SHP77 (cell line): ENCODE measurements at regions not wholly inside any gene's neighbourhood (a gene's known extent, or its start where the extent isn't known, plus 50 kb on each side); places are given as distances from the start of the nearest gene placed in this dataset.

Source experiments
- DNase-seq, 2 experiments: peaks; one replicate each; lab custom pipeline; 2025; lab: John Stamatoyannopoulos, UW

DNA sequence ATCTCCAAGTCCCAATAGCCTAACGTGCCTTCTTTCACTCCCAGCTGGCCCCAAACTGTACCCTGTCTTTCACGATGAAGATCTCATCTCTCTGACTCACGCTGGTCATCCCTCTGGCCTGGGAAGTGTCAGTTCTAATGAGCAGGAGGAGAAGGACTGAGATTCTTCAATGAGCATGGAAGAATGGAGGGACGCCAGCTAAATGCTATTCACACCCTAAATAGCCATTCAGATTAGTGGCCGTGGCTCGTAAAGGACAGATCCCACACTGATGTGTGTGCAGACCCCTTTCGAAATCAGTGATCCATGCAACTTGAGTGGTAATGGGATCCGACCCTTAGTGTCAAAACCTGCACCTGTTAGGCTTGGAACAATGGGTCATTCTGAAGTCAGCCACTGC lies 75.9 kb upstream of the SMYD2 start:
- peak; percentile 61 to 79 for DNase-seq

DNA sequence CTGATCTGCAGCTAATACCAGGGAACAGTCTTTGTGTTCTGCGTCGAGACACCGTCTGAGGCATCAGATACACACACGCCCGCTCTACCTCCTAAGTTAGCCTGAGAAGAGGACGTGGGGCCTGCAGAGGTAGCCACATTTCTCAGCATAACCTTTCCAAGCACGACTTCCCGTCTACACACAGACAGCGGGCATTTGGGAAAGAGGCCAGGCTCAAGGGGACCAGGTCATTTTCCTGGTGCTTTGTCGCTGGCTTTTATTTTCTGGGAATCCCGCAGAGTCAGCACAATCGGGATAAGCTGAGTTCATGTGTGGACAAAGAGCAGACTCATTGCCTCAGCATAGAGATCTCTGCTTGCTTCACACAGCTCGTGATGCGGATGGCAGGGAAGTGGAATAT lies 72.5 kb upstream of the SMYD2 start:
- DNase-seq: no peak

DNA sequence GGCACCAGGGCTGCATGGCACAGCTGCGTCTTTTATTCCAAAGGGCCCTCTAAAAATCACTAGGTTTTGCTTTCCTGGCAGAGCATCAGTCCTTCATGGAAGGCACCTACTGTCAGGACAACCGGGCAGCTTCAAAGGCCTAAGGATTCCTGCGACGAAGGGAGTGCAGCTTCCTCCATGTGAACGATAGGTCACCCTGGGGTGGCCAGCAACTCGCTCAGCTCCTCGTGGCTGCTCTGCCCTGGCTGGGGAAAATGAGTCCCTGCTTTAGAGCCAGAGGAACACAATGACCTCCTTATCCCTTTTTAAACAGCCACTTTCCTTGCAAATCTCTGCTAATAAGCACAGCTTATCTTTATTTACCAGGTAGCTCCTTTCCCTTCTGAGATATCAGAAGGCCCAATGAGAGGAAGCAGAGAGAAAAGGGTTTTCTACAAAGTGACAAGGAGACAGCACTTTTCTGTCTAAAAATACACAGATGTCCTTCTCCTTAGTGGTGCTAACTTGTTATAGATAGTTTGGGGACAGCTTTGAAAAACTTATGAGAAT lies 71.6 kb upstream of the SMYD2 start:
- no peak for DNase-seq

DNA sequence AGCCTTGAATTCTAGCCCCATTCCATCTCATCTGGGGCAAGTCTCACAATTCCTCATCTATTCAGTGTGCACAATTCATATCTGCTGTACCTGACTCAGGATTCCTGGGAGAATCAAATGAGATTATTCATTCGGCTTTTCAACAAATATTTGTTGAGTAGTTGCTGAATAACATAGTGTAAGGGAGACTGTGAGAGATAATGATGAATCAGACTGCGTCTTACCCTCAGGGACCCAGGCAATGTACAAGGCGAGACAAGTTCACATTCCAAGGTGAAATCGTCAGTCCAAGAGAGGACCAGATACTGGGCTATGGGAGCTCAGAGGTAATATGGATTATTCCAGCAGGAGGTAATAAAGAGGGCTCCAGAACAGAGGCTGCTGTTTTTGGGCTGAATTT lies 67.8 kb upstream of the SMYD2 start:
- DNase-seq: no peak

GRCh38 chr1:214214851-214215250 lies 66.1 kb upstream of the SMYD2 start:
- no peak for DNase-seq

DNA sequence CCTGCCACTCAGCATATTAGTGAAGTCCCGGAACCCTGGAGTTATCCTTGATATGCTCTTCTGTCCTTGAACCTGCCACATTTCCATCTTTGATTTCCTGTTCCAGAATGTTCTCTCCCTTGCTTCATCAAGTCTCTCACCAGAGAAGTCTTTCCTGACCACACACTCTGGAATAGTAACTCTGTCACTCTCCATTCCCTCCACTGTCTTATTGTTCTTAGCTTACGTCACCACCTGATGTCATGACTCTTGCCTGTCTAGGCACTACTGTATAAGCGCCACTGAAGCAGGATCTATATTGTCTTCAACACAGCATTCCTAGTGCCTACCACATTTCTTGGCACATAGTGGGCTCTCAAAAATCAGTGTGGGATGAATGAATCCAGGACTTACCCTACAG lies 65.4 kb upstream of the SMYD2 start:
- peak in 1 of 2 experiments; percentile 10 for DNase-seq

- no peak for DNase-seq
Observed at GRCh38 chr1:214216021-214216420, 64.9 kb upstream of the SMYD2 start.

GRCh38 chr1:214216779-214217178 lies 64.2 kb upstream of the SMYD2 start:
- DNase-seq: peak; percentile 85 to 91

DNA sequence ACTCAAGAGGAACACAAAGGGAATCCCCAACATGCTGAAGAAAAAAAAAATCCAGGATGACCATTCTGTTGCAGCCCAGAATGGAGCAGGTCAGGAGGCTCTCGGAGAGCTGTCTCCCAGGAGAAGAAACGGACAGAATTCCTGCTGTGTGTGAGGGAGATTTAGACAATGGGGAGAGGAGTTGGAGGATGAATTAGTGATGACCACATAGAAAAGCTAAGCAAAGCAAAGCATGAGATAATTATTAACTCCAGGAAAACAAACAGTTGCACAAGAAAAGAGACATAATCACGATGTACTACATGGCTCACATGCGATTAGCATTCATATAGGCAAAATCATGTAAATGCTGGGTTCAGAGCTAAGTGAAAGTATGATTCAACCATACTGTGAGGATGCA lies 61.1 kb upstream of the SMYD2 start:
- DNase-seq: no peak

GRCh38 chr1:214220891-214221290 lies 60.1 kb upstream of the SMYD2 start:
- DNase-seq: no peak

- no peak for DNase-seq
Observed at GRCh38 chr1:214224611-214225354, 56.2 kb upstream of the SMYD2 start.

- peak; percentile 67 to 68 for DNase-seq
Observed at GRCh38 chr1:214228976-214229375, 52.0 kb upstream of the SMYD2 start.

GRCh38 chr1:214229736-214230135 lies 51.2 kb upstream of the SMYD2 start:
- DNase-seq: no peak
